ENCODE measurements at regions not wholly inside any gene's neighbourhood (a gene's known extent, or its start where the extent isn't known, plus 50 kb on each side); places are given as distances from the start of the nearest gene placed in this dataset.

DNA sequence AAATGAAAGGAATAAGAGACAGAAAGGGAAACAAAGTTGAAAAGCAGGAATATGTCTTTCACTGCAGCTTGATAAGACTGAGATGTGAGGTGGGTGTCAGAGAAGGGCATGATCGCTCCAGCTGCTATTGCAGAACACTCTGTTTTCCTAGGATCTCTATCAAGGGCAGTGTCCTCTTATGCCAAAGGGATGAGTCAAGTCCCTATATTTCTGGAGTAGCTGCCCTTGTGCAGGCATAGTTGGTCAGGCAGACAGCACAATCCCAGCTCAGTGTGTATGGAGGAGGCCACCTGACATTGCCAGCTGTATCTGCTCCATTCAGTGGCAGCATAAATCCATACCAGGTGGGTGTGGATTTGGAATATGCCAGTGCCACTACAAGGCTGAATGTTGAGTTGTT, 101.6 kb downstream of the DAD1 start:
- TF ChIP-seq POLR2A (IDR thresholded peaks at IDR 0.05) (no peak), POLR2AphosphoS5 (IDR thresholded peaks at IDR 0.05; ENCODE audit: insufficient read depth in 1 of 2, low read depth in 1 of 2) (no peak)
- TF ChIP-seq, protein P1, sequence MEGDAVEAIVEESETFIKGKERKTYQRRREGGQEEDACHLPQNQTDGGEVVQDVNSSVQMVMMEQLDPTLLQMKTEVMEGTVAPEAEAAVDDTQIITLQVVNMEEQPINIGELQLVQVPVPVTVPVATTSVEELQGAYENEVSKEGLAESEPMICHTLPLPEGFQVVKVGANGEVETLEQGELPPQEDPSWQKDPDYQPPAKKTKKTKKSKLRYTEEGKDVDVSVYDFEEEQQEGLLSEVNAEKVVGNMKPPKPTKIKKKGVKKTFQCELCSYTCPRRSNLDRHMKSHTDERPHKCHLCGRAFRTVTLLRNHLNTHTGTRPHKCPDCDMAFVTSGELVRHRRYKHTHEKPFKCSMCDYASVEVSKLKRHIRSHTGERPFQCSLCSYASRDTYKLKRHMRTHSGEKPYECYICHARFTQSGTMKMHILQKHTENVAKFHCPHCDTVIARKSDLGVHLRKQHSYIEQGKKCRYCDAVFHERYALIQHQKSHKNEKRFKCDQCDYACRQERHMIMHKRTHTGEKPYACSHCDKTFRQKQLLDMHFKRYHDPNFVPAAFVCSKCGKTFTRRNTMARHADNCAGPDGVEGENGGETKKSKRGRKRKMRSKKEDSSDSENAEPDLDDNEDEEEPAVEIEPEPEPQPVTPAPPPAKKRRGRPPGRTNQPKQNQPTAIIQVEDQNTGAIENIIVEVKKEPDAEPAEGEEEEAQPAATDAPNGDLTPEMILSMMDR (IDR thresholded peaks at IDR 0.05) = no peak

All from vagina (tissue), 2 donors.